ENCODE measurements at regions not wholly inside any gene's neighbourhood (a gene's known extent, or its start where the extent isn't known, plus 50 kb on each side); places are given as distances from the start of the nearest gene placed in this dataset.
A peak's percentile ranks its signal among the peaks of the same experiment; 100 is the strongest.

DNA sequence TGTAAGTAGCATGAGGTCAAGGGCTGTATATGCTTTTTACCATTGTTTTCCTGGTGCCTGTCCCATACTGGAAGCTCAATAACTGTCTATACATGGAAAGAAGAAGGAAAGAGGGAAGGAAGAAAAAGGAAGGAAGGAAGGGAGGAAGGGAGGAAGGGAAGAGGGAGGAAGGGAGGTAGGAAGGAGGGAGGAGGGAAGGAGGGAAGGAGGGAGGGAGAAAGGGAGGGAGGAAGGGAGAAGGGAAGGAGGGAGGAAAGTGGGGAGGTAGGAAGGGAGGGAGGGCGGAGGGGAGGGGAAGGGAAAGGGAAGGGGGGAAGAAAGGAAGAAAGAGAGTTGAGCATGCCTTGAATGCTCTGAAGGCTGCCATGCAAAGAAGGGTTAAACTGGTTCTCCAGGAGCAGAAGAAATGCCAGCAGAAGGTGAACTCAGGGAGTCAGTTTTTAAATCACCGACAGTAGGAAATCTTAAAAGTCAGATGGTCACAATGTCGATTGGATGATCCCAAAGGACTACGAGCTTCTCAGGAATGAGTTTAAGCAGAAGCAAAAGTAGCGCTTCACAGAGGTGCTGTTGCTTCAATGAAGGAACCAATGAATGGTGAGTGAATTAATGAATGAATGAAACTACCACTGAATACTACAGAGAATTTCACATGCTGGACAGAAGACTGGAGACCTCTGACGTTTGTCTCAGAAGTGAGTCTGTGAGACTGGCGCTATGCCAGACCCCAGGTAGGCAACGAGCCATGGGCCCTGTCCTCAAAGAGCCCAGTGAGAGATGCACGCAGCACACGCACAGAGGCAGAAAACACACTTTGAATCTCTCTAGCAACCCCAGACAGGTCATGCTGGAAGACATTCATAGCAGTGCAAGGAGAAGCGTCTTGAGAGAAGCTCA lies 117.6 kb downstream of the MRPL14 start:
- H3K27me3 ChIP-seq (ENCODE audit: control insufficient read depth in 2 of 2, insufficient read depth in 1 of 2, low read length in 1 of 2), result peaks cover 4 to 8% of the 10 kb centered on the region in 2 donors
- no peaks in the 10 kb centered on the region for H3K36me3 ChIP-seq (ENCODE audit: control insufficient read depth in 2 of 2, insufficient read depth in 2 of 2, low read length in 1 of 2)
- no peak overlapping the region for H3K4me3 ChIP-seq (ENCODE audit: low read length in 2 of 2)
- DNase-seq (ENCODE audit: low read depth in 6 of 9, low spot score in 9 of 9), result no peak
- peaks cover 0 to 11% of the 10 kb centered on the region in 2 donors for H3K4me1 ChIP-seq (ENCODE audit: control insufficient read depth in 2 of 2, insufficient read depth in 2 of 2, low read length in 2 of 2)
- no peak overlapping the region for H3K27ac ChIP-seq (ENCODE audit: low read depth in 1 of 2, low read length in 1 of 2)
- H3K9me3 ChIP-seq (ENCODE audit: control insufficient read depth in 2 of 2, insufficient read depth in 1 of 2, low read length in 1 of 2), result no peaks in the 10 kb centered on the region
- 90% methylated on average over 11 of the region's 11 CpGs for WGBS

- peaks cover 4 to 16% of the 10 kb centered on the region in 2 donors for H3K27me3 ChIP-seq (ENCODE audit: control insufficient read depth in 2 of 2, insufficient read depth in 1 of 2, low read length in 1 of 2)
- H3K36me3 ChIP-seq (ENCODE audit: control insufficient read depth in 2 of 2, insufficient read depth in 2 of 2, low read length in 1 of 2), result no peaks in the 10 kb centered on the region
- no peak for DNase-seq (ENCODE audit: low read depth in 6 of 9, low spot score in 9 of 9)
- H3K4me3 ChIP-seq (ENCODE audit: low read length in 2 of 2), result no peak overlapping the region
- H3K9me3 ChIP-seq (ENCODE audit: control insufficient read depth in 2 of 2, insufficient read depth in 1 of 2, low read length in 1 of 2), result no peaks in the 10 kb centered on the region
- no peak overlapping the region for H3K27ac ChIP-seq (ENCODE audit: low read depth in 1 of 2, low read length in 1 of 2)
- WGBS, result 99% methylated on average over 8 of the region's 8 CpGs
- H3K4me1 ChIP-seq (ENCODE audit: control insufficient read depth in 2 of 2, insufficient read depth in 2 of 2, low read length in 2 of 2), result peaks cover 0 to 11% of the 10 kb centered on the region in 2 donors
Observed at GRCh38 chr6:44008821-44009370, 118.4 kb downstream of the MRPL14 start.

- Histone ChIP-seq H3K4me3 (ENCODE audit: low read length in 2 of 2) (no peak overlapping the region), H3K36me3 (ENCODE audit: control insufficient read depth in 2 of 2, insufficient read depth in 2 of 2, low read length in 1 of 2) (no peaks in the 10 kb centered on the region), H3K27ac (ENCODE audit: low read depth in 1 of 2, low read length in 1 of 2) (no peak overlapping the region), H3K27me3 (ENCODE audit: control insufficient read depth in 2 of 2, insufficient read depth in 1 of 2, low read length in 1 of 2) (peaks cover 12 to 25% of the 10 kb centered on the region in 2 donors), H3K9me3 (ENCODE audit: control insufficient read depth in 2 of 2, insufficient read depth in 1 of 2, low read length in 1 of 2) (peaks cover 0 to 5% of the 10 kb centered on the region in 2 donors), H3K4me1 (ENCODE audit: control insufficient read depth in 2 of 2, insufficient read depth in 2 of 2, low read length in 2 of 2) (peaks cover 2 to 16% of the 10 kb centered on the region in 2 donors)
- WGBS, result 89% methylated on average over 13 of the region's 13 CpGs
- DNase-seq (ENCODE audit: low read depth in 6 of 9, low spot score in 9 of 9), result no peak
Observed at GRCh38 chr6:44007818-44008621, 119.2 kb downstream of the MRPL14 start.

DNA sequence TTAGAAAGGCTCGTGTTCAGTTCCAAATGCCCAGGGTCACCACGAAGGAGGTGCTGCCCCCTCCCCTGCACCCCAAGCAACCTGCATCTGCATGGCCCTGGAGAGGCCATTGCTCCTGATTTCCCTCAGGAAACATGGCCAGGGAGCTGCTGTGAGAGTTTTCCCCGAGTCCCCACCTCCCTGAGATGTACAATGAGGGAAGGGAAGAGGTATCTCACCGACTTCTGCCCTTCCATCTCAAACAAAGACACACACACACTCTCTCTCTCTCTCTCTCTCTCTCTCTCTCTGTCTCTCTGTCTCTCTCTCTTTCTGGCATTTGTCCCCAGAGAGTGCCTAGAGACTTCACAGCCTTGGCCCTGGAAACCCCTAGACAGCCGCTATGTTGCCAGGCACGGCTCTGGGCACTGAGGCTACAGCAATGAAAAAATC lies 120.4 kb downstream of the MRPL14 start:
- peaks cover 24 to 36% of the 10 kb centered on the region in 2 donors for H3K27me3 ChIP-seq (ENCODE audit: control insufficient read depth in 2 of 2, insufficient read depth in 1 of 2, low read length in 1 of 2)
- no peak overlapping the region for H3K4me3 ChIP-seq (ENCODE audit: low read length in 2 of 2)
- H3K36me3 ChIP-seq (ENCODE audit: control insufficient read depth in 2 of 2, insufficient read depth in 2 of 2, low read length in 1 of 2), result no peaks in the 10 kb centered on the region
- H3K4me1 ChIP-seq (ENCODE audit: control insufficient read depth in 2 of 2, insufficient read depth in 2 of 2, low read length in 2 of 2), result peaks cover 5 to 28% of the 10 kb centered on the region in 2 donors
- no peak for DNase-seq (ENCODE audit: low read depth in 6 of 9, low spot score in 9 of 9)
- H3K9me3 ChIP-seq (ENCODE audit: control insufficient read depth in 2 of 2, insufficient read depth in 1 of 2, low read length in 1 of 2), result peaks cover 0 to 9% of the 10 kb centered on the region in 2 donors
- H3K27ac ChIP-seq (ENCODE audit: low read depth in 1 of 2, low read length in 1 of 2), result no peak overlapping the region
- 94% methylated on average over 6 of the region's 6 CpGs for WGBS

- 95% methylated on average over 7 of the region's 7 CpGs for WGBS
- DNase-seq (ENCODE audit: low read depth in 6 of 9, low spot score in 9 of 9), result no peak
- peaks cover 0 to 9% of the 10 kb centered on the region in 2 donors for H3K9me3 ChIP-seq (ENCODE audit: control insufficient read depth in 2 of 2, insufficient read depth in 1 of 2, low read length in 1 of 2)
- H3K4me1 ChIP-seq (ENCODE audit: control insufficient read depth in 2 of 2, insufficient read depth in 2 of 2, low read length in 2 of 2), result peaks cover 5 to 34% of the 10 kb centered on the region in 2 donors
- peaks cover 25 to 42% of the 10 kb centered on the region in 2 donors for H3K27me3 ChIP-seq (ENCODE audit: control insufficient read depth in 2 of 2, insufficient read depth in 1 of 2, low read length in 1 of 2)
- H3K4me3 ChIP-seq (ENCODE audit: low read length in 2 of 2), result no peak overlapping the region
- no peak overlapping the region for H3K27ac ChIP-seq (ENCODE audit: low read depth in 1 of 2, low read length in 1 of 2)
- no peaks in the 10 kb centered on the region for H3K36me3 ChIP-seq (ENCODE audit: control insufficient read depth in 2 of 2, insufficient read depth in 2 of 2, low read length in 1 of 2)
Observed at GRCh38 chr6:44006123-44006871, 121.0 kb downstream of the MRPL14 start.

- peaks cover 25 to 45% of the 10 kb centered on the region in 2 donors for H3K27me3 ChIP-seq (ENCODE audit: control insufficient read depth in 2 of 2, insufficient read depth in 1 of 2, low read length in 1 of 2)
- WGBS, result 92% methylated on average over 3 of the region's 3 CpGs
- no peaks in the 10 kb centered on the region for H3K36me3 ChIP-seq (ENCODE audit: control insufficient read depth in 2 of 2, insufficient read depth in 2 of 2, low read length in 1 of 2)
- H3K9me3 ChIP-seq (ENCODE audit: control insufficient read depth in 2 of 2, insufficient read depth in 1 of 2, low read length in 1 of 2), result peaks cover 0 to 10% of the 10 kb centered on the region in 2 donors
- DNase-seq (ENCODE audit: low read depth in 6 of 9, low spot score in 9 of 9), result no peak
- peaks cover 5 to 42% of the 10 kb centered on the region in 2 donors for H3K4me1 ChIP-seq (ENCODE audit: control insufficient read depth in 2 of 2, insufficient read depth in 2 of 2, low read length in 2 of 2)
- no peak overlapping the region for H3K27ac ChIP-seq (ENCODE audit: low read depth in 1 of 2, low read length in 1 of 2)
- no peak overlapping the region for H3K4me3 ChIP-seq (ENCODE audit: low read length in 2 of 2)
Observed at GRCh38 chr6:44005507-44005903, 121.7 kb downstream of the MRPL14 start.

DNA sequence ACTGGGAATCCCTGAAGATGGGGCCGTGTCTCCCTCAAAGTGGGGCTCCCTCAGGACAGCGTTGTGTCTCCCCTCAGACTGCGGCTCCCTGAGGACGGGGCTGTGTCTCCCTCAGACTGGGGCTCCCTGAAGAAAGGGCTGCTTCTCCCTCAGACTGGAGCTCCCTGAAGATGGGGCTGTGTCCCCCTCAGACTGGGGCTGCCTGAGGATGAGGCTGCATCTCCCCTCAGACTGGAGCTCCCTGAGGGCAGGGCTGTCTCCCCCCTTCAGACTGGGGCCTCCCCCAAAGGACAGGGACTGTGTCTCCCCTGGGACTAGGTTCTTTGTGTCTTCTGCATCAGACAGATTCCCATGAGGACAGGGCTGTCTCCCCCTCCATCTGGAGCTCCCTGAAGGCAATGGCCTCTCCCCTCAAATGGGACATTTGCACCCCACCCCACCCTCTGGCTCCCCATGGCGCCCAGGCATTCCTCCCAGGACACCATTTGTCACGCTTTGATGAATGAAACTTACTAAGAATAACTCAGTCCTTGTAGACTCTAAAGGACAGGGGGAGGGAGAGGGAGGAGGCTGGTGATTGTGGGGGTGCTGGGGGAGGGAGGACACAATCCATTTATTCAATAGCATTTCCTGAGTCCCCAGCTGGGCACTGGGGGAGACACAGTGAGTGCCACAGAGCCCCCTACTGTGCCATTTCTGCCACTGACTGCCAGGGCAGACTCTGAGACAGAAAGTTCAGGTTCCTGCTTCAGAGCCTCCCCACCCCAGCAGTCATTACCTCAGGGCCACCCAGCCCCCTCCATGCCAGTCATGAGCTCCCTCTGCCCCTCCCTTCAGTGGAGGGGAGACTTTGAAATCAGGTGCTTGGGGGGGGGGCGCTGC lies 122.4 kb downstream of the MRPL14 start:
- peaks cover 25 to 45% of the 10 kb centered on the region in 2 donors for H3K27me3 ChIP-seq (ENCODE audit: control insufficient read depth in 2 of 2, insufficient read depth in 1 of 2, low read length in 1 of 2)
- peaks cover 5 to 48% of the 10 kb centered on the region in 2 donors for H3K4me1 ChIP-seq (ENCODE audit: control insufficient read depth in 2 of 2, insufficient read depth in 2 of 2, low read length in 2 of 2)
- H3K27ac ChIP-seq (ENCODE audit: low read depth in 1 of 2, low read length in 1 of 2), result no peak overlapping the region
- H3K36me3 ChIP-seq (ENCODE audit: control insufficient read depth in 2 of 2, insufficient read depth in 2 of 2, low read length in 1 of 2), result no peaks in the 10 kb centered on the region
- peak in 2 of 9 donors; percentile 15 to 47 for DNase-seq (ENCODE audit: low read depth in 6 of 9, low spot score in 9 of 9)
- H3K4me3 ChIP-seq (ENCODE audit: low read length in 2 of 2), result no peak overlapping the region
- H3K9me3 ChIP-seq (ENCODE audit: control insufficient read depth in 2 of 2, insufficient read depth in 1 of 2, low read length in 1 of 2), result peaks cover 0 to 12% of the 10 kb centered on the region in 2 donors
- 67% methylated on average over 7 of the region's 7 CpGs for WGBS

DNA sequence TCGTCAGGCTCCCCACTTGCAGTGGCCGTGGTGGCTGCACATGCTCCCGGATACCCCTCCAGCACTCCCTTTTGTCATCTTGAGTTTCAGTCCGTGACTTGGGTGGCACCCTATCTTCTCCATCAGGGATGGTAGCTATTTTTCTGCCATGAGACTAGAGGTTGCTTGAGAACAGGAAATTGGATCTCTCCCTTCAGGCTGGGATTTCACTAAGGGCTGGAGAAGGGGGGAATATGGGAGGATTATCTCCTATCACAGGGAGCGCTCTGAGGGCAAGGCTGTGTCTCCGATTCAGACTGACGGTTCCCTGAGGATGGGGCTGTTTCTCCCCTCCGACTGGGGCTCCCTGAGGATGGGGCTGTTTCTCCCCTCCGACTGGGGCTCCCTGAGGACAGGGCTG lies 123.1 kb downstream of the MRPL14 start:
- no peak overlapping the region for H3K4me3 ChIP-seq (ENCODE audit: low read length in 2 of 2)
- peaks cover 0 to 12% of the 10 kb centered on the region in 2 donors for H3K9me3 ChIP-seq (ENCODE audit: control insufficient read depth in 2 of 2, insufficient read depth in 1 of 2, low read length in 1 of 2)
- peaks cover 5 to 53% of the 10 kb centered on the region in 2 donors for H3K4me1 ChIP-seq (ENCODE audit: control insufficient read depth in 2 of 2, insufficient read depth in 2 of 2, low read length in 2 of 2)
- no peak overlapping the region for H3K27ac ChIP-seq (ENCODE audit: low read depth in 1 of 2, low read length in 1 of 2)
- no peak for DNase-seq (ENCODE audit: low read depth in 6 of 9, low spot score in 9 of 9)
- WGBS, result 81% methylated on average over 9 of the region's 9 CpGs
- H3K27me3 ChIP-seq (ENCODE audit: control insufficient read depth in 2 of 2, insufficient read depth in 1 of 2, low read length in 1 of 2), result peaks cover 25 to 45% of the 10 kb centered on the region in 2 donors
- H3K36me3 ChIP-seq (ENCODE audit: control insufficient read depth in 2 of 2, insufficient read depth in 2 of 2, low read length in 1 of 2), result no peaks in the 10 kb centered on the region

Data from thymus (tissue), 11 donors.